Adipocyte (in vitro differentiated cells): ENCODE measurements at regions not wholly inside any gene's neighbourhood (a gene's known extent, or its start where the extent isn't known, plus 50 kb on each side); places are given as distances from the start of the nearest gene placed in this dataset.

Source experiments
- DNase-seq: peaks from one replicate; pipeline ENCODE4 v3.0.0-alpha.2; 2015; ENCODE audit warnings: low read depth
- H3K27me3 ChIP-seq: replicated peaks from 2 replicates; pipeline ENCODE4 v1.7.0; 2013; ENCODE audit warnings: mild to moderate bottlenecking, low read length, moderate library complexity; ENCODE audit not compliant: control insufficient read depth, insufficient read depth
- H3K36me3 ChIP-seq: 2 replicates; pipeline ENCODE4 v1.7.0; 2013; ENCODE audit warnings: low read length, mild to moderate bottlenecking, moderate library complexity; ENCODE audit not compliant: control insufficient read depth, insufficient read depth, severe bottlenecking
- H3K4me1 ChIP-seq: 2 replicates; pipeline ENCODE4 v1.7.0; 2013; ENCODE audit warnings: mild to moderate bottlenecking, low read length, moderate library complexity; ENCODE audit not compliant: control insufficient read depth, insufficient read depth
- H3K4me3 ChIP-seq: 2 replicates; pipeline ENCODE4 v1.7.0; 2013; ENCODE audit warnings: mild to moderate bottlenecking, low read length, moderate library complexity
- H3K9ac ChIP-seq: 2 replicates; pipeline ENCODE4 v1.7.0; 2013; ENCODE audit warnings: mild to moderate bottlenecking, low read length, moderate library complexity
- H3K9me3 ChIP-seq: 2 replicates; pipeline ENCODE4 v1.7.0; 2013; ENCODE audit warnings: mild to moderate bottlenecking, low read length, moderate library complexity; ENCODE audit not compliant: control insufficient read depth

DNA sequence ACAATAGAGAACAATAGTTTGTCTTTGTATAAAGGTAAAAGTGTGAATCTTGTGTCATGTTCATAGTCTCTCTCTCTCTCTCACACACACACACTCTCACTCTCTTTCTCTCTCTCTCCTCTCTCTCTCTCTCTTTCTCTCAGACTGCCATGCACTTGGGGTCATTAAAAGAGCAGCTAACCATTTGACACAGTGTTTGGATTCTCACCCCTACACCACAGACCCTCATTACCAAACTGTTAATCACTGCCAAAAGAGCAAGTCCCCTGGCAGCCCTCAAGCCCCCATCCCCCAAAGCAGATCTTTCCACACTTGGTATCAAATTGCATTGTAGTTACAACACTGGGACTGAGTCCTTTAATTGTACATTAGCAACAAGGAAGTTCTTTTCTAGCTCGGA lies 305.8 kb upstream of the RSPO3 start:
- peak; percentile 72 for DNase-seq
- peak overlapping the region; percentile 62 for H3K4me3 ChIP-seq
- H3K36me3 ChIP-seq, result no peaks in the 10 kb centered on the region
- no peaks in the 10 kb centered on the region for H3K27me3 ChIP-seq
- peak overlapping the region; percentile 38 for H3K9ac ChIP-seq
- peaks cover 30% of the 10 kb centered on the region for H3K4me1 ChIP-seq
- no peaks in the 10 kb centered on the region for H3K9me3 ChIP-seq

DNA sequence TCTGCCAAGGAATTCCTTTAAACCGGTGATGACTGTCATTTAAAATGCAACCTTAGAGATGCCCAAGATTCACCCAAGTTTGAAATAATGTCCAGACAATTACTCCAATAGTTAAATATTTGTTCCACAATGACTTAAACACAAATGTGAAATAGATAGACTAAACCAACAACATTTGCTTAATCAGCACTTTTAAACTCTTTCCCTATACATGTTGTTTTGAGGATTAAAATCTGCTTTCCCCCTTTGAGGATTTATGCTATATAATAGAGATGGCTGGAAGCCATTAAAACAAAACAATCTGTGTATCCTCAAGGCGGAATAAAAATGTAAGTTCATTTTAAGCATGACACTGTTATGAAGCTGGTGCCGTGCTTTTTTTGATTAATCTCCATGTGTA lies 297.8 kb upstream of the RSPO3 start:
- H3K36me3 ChIP-seq, result no peaks in the 10 kb centered on the region
- H3K27me3 ChIP-seq, result no peaks in the 10 kb centered on the region
- peaks cover 2% of the 10 kb centered on the region for H3K4me1 ChIP-seq
- H3K9me3 ChIP-seq, result no peaks in the 10 kb centered on the region
- H3K9ac ChIP-seq, result no peak overlapping the region
- H3K4me3 ChIP-seq, result no peak overlapping the region
- DNase-seq, result no peak

DNA sequence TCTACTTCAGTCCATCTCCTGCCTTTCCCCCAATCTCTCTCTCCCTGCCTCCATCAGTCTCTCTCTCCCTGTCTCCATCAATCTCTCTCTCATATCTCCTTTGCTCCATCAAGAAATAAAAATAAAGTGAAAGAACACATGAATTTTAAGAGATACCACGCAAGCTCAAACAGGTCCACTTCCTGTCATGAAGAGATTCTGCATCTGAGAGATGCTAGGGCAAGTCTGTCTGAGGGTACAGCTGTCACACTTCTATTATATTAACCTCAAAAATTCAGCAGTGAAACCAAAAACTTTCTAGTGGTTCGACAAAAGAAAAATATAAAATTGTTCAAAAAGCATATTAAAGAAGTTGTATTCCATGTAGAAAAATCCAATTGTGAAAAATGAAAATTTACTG lies 296.8 kb upstream of the RSPO3 start:
- H3K27me3 ChIP-seq, result no peaks in the 10 kb centered on the region
- H3K4me1 ChIP-seq, result peaks cover 2% of the 10 kb centered on the region
- DNase-seq, result no peak
- no peaks in the 10 kb centered on the region for H3K36me3 ChIP-seq
- H3K9ac ChIP-seq, result no peak overlapping the region
- H3K4me3 ChIP-seq, result no peak overlapping the region
- no peaks in the 10 kb centered on the region for H3K9me3 ChIP-seq

DNA sequence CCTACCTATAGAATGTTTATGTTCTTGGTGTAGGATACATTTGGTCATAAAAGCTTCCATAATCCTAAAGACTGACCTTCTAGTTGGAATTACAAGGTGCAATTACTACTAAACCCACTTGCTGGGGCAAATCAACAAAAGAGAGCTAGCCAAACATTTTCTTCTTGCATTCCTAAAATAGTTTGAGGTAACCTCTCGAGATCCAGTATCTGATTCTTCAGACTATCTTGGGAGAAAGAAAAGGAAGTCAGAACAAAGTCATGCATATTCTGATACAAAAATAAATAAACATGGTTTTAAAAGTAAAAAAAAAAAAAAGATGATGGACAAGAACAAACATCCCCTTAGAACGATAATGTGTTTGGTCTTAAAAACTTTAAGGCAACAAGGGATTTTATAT lies 294.2 kb upstream of the RSPO3 start:
- Histone ChIP-seq H3K4me1 (peaks cover 2% of the 10 kb centered on the region), H3K36me3 (no peaks in the 10 kb centered on the region), H3K4me3 (no peak overlapping the region), H3K9ac (no peak overlapping the region), H3K9me3 (no peaks in the 10 kb centered on the region), H3K27me3 (no peaks in the 10 kb centered on the region)
- DNase-seq, result peak; percentile 15

DNA sequence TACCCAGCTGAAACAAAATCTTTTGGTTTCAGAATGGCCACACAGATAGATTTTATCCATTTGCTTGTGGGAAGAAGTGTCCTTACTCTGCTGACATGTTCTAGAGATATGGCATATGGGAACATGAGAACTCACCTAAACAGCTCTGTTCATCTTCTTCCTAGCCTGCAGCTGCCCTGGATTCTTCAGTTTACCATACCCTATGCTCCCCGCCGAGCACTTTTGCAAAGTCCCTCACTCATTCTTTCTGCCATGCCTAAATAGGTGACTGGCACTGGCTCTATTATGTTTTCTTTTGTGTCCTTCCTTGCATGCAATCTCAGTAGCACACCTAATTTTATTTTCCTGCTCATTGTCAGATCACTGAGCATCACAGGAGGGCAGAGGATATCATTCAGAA lies 293.7 kb upstream of the RSPO3 start:
- peaks cover 2% of the 10 kb centered on the region for H3K4me1 ChIP-seq
- H3K27me3 ChIP-seq, result no peaks in the 10 kb centered on the region
- H3K4me3 ChIP-seq, result no peak overlapping the region
- no peaks in the 10 kb centered on the region for H3K9me3 ChIP-seq
- DNase-seq, result no peak
- no peaks in the 10 kb centered on the region for H3K36me3 ChIP-seq
- H3K9ac ChIP-seq, result no peak overlapping the region

DNA sequence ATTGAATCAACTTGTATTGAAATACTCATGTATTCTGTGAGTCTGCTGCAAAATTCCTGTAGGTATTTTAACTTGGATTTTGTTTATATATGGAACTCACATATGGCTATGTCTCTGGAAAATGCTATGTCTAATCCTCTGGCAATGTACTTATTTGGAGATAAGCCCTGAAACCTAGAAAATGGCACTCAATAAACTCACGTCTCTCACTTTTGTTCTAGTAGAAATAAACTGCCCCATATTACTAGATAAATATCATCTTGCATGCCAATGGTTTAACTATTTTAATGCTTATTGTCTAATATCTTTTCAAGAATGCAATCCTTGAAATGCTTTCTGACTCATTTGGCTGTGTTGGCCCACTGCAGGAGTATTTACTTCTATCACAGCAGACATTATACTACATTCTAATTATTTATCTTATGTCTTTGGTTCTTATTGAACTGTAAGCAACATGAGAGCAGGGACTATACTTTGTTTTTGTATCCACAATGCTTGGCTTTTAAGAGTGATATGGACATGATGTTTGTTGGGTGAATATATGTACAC lies 292.2 kb upstream of the RSPO3 start:
- no peak overlapping the region for H3K9ac ChIP-seq
- H3K4me3 ChIP-seq, result no peak overlapping the region
- no peaks in the 10 kb centered on the region for H3K36me3 ChIP-seq
- H3K4me1 ChIP-seq, result peaks cover 2% of the 10 kb centered on the region
- no peaks in the 10 kb centered on the region for H3K9me3 ChIP-seq
- no peaks in the 10 kb centered on the region for H3K27me3 ChIP-seq
- peak; percentile 17 for DNase-seq

DNA sequence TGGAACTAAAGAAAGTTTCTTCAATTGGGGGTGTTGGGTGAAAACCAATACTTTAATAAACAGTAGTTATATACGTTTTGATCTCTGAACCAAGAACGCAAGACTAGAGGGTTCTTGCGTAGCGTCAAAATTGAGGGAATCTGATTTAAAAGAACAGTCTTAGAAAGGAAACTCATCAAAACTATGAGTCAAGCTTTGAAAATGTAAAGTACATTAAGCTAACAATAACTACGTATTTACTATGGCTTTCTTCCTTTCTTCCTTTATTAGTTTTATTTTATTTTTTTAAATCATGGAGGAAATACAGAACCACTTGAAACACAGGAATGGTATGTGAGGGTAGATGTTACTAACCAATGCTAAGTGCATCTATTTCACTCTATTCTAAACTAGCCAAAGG lies 287.0 kb upstream of the RSPO3 start:
- DNase-seq, result no peak
- H3K9me3 ChIP-seq, result no peaks in the 10 kb centered on the region
- H3K4me3 ChIP-seq, result no peak overlapping the region
- no peak overlapping the region for H3K9ac ChIP-seq
- H3K27me3 ChIP-seq, result no peaks in the 10 kb centered on the region
- H3K4me1 ChIP-seq, result no peaks in the 10 kb centered on the region
- no peaks in the 10 kb centered on the region for H3K36me3 ChIP-seq

DNA sequence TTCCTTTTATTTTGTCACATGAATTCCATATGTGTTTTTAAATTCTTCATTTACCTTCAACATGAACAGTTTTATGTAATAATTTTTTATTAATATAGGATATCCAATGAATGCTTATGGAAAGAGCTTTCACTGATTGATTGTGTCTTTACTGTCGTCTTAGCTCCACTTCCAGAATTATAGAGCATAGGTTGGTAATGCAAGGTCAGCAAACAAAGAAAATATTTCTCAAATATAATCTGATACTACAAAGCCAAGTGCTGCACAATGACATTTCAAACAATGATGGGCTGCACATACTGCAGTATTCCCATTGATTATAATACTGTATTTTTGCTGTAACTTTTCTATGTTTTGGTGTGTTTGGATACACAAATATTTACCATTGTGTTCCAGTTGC lies 275.7 kb upstream of the RSPO3 start:
- Histone ChIP-seq H3K36me3 (no peaks in the 10 kb centered on the region), H3K9me3 (no peaks in the 10 kb centered on the region), H3K27me3 (no peaks in the 10 kb centered on the region), H3K4me1 (no peaks in the 10 kb centered on the region), H3K4me3 (no peak overlapping the region), H3K9ac (no peak overlapping the region)
- DNase-seq, result no peak

DNA sequence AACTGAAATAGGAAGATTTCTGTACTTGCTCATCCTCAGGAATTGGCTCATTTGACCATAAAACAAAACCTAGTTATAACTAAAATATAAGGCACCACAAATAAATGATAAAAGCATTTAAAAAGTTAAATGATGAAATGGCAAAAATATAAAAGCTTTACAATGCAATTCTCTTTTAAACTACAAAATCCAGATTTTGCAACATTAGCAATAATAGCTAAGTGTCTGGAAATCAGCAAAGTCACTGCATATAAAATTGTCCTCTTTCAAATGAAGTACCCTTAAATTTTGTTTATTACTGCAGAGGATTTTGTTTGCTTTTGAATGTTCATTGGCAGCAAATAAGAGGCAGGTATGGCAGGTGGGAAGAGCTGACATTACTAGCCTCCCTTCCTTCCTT lies 270.4 kb upstream of the RSPO3 start:
- H3K9ac ChIP-seq, result no peak overlapping the region
- no peaks in the 10 kb centered on the region for H3K9me3 ChIP-seq
- no peak overlapping the region for H3K4me3 ChIP-seq
- no peaks in the 10 kb centered on the region for H3K27me3 ChIP-seq
- H3K4me1 ChIP-seq, result no peaks in the 10 kb centered on the region
- no peaks in the 10 kb centered on the region for H3K36me3 ChIP-seq
- no peak for DNase-seq

DNA sequence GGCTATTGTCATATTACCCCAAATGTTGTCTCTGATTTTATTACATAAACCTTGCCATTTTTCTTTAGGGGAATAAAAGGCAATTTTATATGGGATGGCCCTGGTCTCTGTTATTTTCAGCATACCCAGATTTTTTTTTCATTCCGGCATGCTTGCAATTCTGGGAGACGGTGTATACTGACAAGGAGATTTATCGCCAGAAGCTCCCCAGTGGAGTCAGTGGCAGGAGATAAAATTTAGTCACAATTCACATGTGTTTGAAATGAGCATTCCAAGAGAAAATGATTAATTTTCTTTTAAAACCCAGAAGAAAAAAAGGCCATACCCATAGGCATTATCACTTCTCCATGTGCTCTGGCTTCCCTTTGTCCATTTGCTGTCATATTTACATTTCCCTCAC lies 250.8 kb upstream of the RSPO3 start:
- H3K27me3 ChIP-seq, result no peaks in the 10 kb centered on the region
- H3K9ac ChIP-seq, result no peak overlapping the region
- H3K4me3 ChIP-seq, result no peak overlapping the region
- H3K9me3 ChIP-seq, result no peaks in the 10 kb centered on the region
- no peak for DNase-seq
- H3K36me3 ChIP-seq, result no peaks in the 10 kb centered on the region
- no peaks in the 10 kb centered on the region for H3K4me1 ChIP-seq

DNA sequence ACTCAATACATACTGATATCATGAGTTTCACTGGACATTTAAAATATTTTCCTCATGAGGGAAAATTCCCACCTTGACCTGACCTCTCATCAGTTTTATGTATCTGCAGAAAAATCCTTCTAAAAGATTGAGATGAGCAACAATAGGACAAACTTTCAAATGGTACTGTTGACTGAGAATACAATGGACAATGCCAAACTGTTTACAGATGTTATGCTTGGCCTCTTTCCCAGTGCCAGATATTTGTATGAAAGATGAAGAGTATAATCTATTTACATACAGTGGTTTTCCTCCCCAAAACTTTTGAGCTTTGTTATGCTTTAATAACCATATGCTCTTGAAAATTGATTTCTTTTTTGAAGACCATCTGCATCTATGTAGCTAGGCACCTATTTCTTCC lies 245.1 kb upstream of the RSPO3 start:
- no peaks in the 10 kb centered on the region for H3K4me1 ChIP-seq
- no peaks in the 10 kb centered on the region for H3K36me3 ChIP-seq
- DNase-seq, result peak; percentile 61
- H3K27me3 ChIP-seq, result no peaks in the 10 kb centered on the region
- no peaks in the 10 kb centered on the region for H3K9me3 ChIP-seq
- H3K4me3 ChIP-seq, result no peak overlapping the region
- H3K9ac ChIP-seq, result no peak overlapping the region

DNA sequence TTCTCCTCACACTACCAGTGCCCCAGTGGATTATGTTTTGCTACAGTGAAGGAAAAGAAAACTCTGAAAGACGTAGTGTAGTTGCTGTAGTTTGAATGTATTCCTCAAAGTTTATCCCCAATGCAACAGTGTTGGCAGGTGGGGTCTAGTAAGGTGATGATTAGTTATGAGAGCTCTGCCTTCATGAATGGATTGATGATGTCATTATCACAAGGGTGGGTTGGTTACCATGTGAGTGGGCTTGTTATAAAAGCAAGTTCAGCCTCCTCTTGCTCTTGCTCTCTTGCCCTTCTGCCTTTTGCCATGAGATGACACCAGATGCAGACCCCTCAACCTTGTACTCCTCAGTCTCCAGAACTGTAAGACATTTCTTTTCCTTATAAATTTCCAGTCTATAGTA lies 244.7 kb upstream of the RSPO3 start:
- Histone ChIP-seq H3K36me3 (no peaks in the 10 kb centered on the region), H3K9me3 (no peaks in the 10 kb centered on the region), H3K4me3 (no peak overlapping the region), H3K27me3 (no peaks in the 10 kb centered on the region), H3K4me1 (no peaks in the 10 kb centered on the region), H3K9ac (no peak overlapping the region)
- no peak for DNase-seq
